H9 (cell line): ENCODE measurements at regions not wholly inside any gene's neighbourhood (a gene's known extent, or its start where the extent isn't known, plus 50 kb on each side); places are given as distances from the start of the nearest gene placed in this dataset.

Experiments used
- DNase-seq: peaks from one replicate; pipeline ENCODE4 v3.0.0-alpha.2; 2017
- H2AFZ ChIP-seq: one replicate; pipeline ENCODE4 v1.6.1; 2013; ENCODE audit warnings: mild to moderate bottlenecking, low read length, control low read depth, moderate library complexity
- H2AK5ac ChIP-seq: 2 replicates; pipeline ENCODE4 v1.6.1; 2013; ENCODE audit warnings: low read length, control low read depth, mixed read lengths; ENCODE audit not compliant: insufficient read length
- H2BK120ac ChIP-seq: one replicate; pipeline ENCODE4 v1.6.1; 2013; ENCODE audit warnings: low read depth, mild to moderate bottlenecking, low read length, control low read depth, inconsistent platforms; ENCODE audit not compliant: poor library complexity, severe bottlenecking
- H2BK12ac ChIP-seq: 2 replicates; pipeline ENCODE4 v1.6.1; 2013; ENCODE audit warnings: low read length, control low read depth, mixed read lengths, low read depth; ENCODE audit not compliant: insufficient read length
- H2BK15ac ChIP-seq: 2 replicates; pipeline ENCODE4 v1.6.1; 2013; ENCODE audit warnings: low read depth, low read length, control low read depth
- H2BK20ac ChIP-seq: one replicate; pipeline ENCODE4 v1.6.1; 2013; ENCODE audit warnings: low read depth, mild to moderate bottlenecking, low read length, control low read depth, inconsistent platforms; ENCODE audit not compliant: poor library complexity, severe bottlenecking
- H2BK5ac ChIP-seq: 2 replicates; pipeline ENCODE4 v1.6.1; 2013; ENCODE audit warnings: low read length, control low read depth, mixed read lengths; ENCODE audit not compliant: insufficient read length
- H3K14ac ChIP-seq: 2 replicates; pipeline ENCODE4 v1.6.1; 2013; ENCODE audit warnings: low read length, control low read depth; ENCODE audit not compliant: insufficient read depth
- H3K18ac ChIP-seq: 2 replicates; pipeline ENCODE4 v1.6.1; 2013; ENCODE audit warnings: low read depth, mild to moderate bottlenecking, mixed read lengths, low read length, control low read depth; ENCODE audit not compliant: insufficient read length
- H3K23ac ChIP-seq: 2 replicates; pipeline ENCODE4 v1.6.1; 2013; ENCODE audit warnings: low read length, control low read depth, mixed read lengths, low read depth; ENCODE audit not compliant: insufficient read length
- H3K23me2 ChIP-seq: 2 replicates; pipeline ENCODE4 v1.6.1; 2013; ENCODE audit warnings: low read depth, mild to moderate bottlenecking, mixed read lengths, low read length, control low read depth; ENCODE audit not compliant: insufficient read length, poor library complexity, severe bottlenecking
- H3K27ac ChIP-seq: 2 replicates; pipeline ENCODE4 v1.5.1; 2013; ENCODE audit warnings: low read length, control low read depth, mixed read lengths, low read depth; ENCODE audit not compliant: insufficient read length
- H3K27me3 ChIP-seq: 2 replicates; pipeline ENCODE4 v1.6.1; 2013; ENCODE audit warnings: low read length, control low read depth, inconsistent platforms; ENCODE audit not compliant: insufficient read depth
- H3K4ac ChIP-seq: 2 replicates; pipeline ENCODE4 v1.6.1; 2013; ENCODE audit warnings: low read depth, mild to moderate bottlenecking, control low read depth, inconsistent platforms, low read length, moderate library complexity
- H3K4me1 ChIP-seq: 2 replicates; pipeline ENCODE4 v1.6.1; 2013; ENCODE audit warnings: low read length, control low read depth, inconsistent platforms; ENCODE audit not compliant: insufficient read depth
- H3K4me2 ChIP-seq: 2 replicates; pipeline ENCODE4 v1.6.1; 2013; ENCODE audit warnings: low read length, control low read depth, mixed read lengths; ENCODE audit not compliant: insufficient read length, insufficient read depth
- H3K56ac ChIP-seq: 2 replicates; pipeline ENCODE4 v1.6.1; 2013; ENCODE audit warnings: low read depth, mild to moderate bottlenecking, mixed read lengths, low read length, control low read depth; ENCODE audit not compliant: insufficient read length
- H3K79me1 ChIP-seq: 2 replicates; pipeline ENCODE4 v1.6.1; 2013; ENCODE audit warnings: low read depth, mild to moderate bottlenecking, moderate library complexity, low read length, control low read depth, inconsistent platforms; ENCODE audit not compliant: insufficient read depth, poor library complexity, severe bottlenecking
- H3K79me2 ChIP-seq: 2 replicates; pipeline ENCODE4 v1.6.1; 2013; ENCODE audit warnings: low read length, control low read depth, inconsistent platforms; ENCODE audit not compliant: insufficient read depth
- H3K9ac ChIP-seq: 2 replicates; pipeline ENCODE4 v1.6.1; 2013; ENCODE audit warnings: low read length, control low read depth, mixed read lengths; ENCODE audit not compliant: insufficient read length; ENCODE audit errors: extremely low read depth
- H3K9me3 ChIP-seq: one replicate; pipeline ENCODE4 v1.6.1; 2013; ENCODE audit warnings: low read depth, low read length, inconsistent platforms; ENCODE audit not compliant: control insufficient read depth
- H3T11ph ChIP-seq: one replicate; pipeline ENCODE4 v1.6.1; 2013; ENCODE audit warnings: mild to moderate bottlenecking, low read length, control low read depth, inconsistent platforms
- H4K20me1 ChIP-seq: one replicate; pipeline ENCODE4 v1.6.1; 2013; ENCODE audit not compliant: control insufficient read depth, insufficient read length, insufficient read depth
- H4K5ac ChIP-seq: 2 replicates; pipeline ENCODE4 v1.6.1; 2013; ENCODE audit warnings: low read depth, mild to moderate bottlenecking, mixed read lengths, low read length, control low read depth; ENCODE audit not compliant: insufficient read length
- H4K8ac ChIP-seq: replicated peaks from 2 replicates; pipeline ENCODE4 v1.6.1; 2013; ENCODE audit warnings: low read length, control low read depth, mixed read lengths, low read depth; ENCODE audit not compliant: insufficient read length
- H4K91ac ChIP-seq: 2 replicates; pipeline ENCODE4 v1.6.1; 2013; ENCODE audit warnings: low read depth, mild to moderate bottlenecking, moderate library complexity, mixed read lengths, low read length, control low read depth; ENCODE audit not compliant: insufficient read length
- H3K27ac Mint-ChIP-seq, 3 experiments: 2 replicates in 2 of 3; 3 replicates in 1 of 3; pipeline ENCODE4 v1.8.0; 2020 to 2021; ENCODE audit warnings: mixed read lengths in 3 of 3, mild to moderate bottlenecking in 1 of 3, moderate library complexity in 1 of 3
- H3K27me3 Mint-ChIP-seq: 2 replicates; pipeline ENCODE4 v1.8.0; 2021; ENCODE audit warnings: low read depth, mild to moderate bottlenecking, moderate library complexity, mixed read lengths
- H3K36me3 Mint-ChIP-seq, 3 experiments: 2 replicates in 2 of 3; 3 replicates in 1 of 3; pipeline ENCODE4 v1.8.0; 2020 to 2021; ENCODE audit warnings: low read depth in 3 of 3, mixed read lengths in 3 of 3; ENCODE audit not compliant: insufficient read depth in 1 of 3
- H3K4me1 Mint-ChIP-seq, 2 experiments: 2 replicates each; pipeline ENCODE4 v1.8.0; 2020; ENCODE audit warnings: mixed read lengths in 2 of 2
- H3K4me3 Mint-ChIP-seq, 2 experiments: 2 replicates in 1 of 2; 3 replicates in 1 of 2; pipeline ENCODE4 v1.8.0; 2020 to 2021; ENCODE audit warnings: mild to moderate bottlenecking in 2 of 2, mixed read lengths in 2 of 2, moderate library complexity in 1 of 2
- H3K9me3 Mint-ChIP-seq, 2 experiments: 2 replicates in 1 of 2; 3 replicates in 1 of 2; pipeline ENCODE4 v1.8.0; 2020; ENCODE audit warnings: mild to moderate bottlenecking in 2 of 2, mixed read lengths in 2 of 2, moderate library complexity in 1 of 2
- CTCF ChIP-seq: fragments of 200-600 bp; sonication (generic); conservative IDR thresholded peaks from 3 replicates; pipeline ENCODE4 v1.8.0; 2021; ENCODE audit warnings: antibody characterized with exemption, mild to moderate bottlenecking
- WGBS: extraction: QIAGEN DNeasy Blood & Tissue Kit; methylation state at CpG from one replicate; pipeline ENCODE4 v1.1.7; 2013; ENCODE audit warnings: missing lambda C conversion rate, low lambda C conversion rate, mixed read lengths; ENCODE audit not compliant: insufficient read length; ENCODE audit errors: extremely low coverage; 5-methylcytosine and 5-hydroxymethylcytosine counted together

GRCh38 chr1:14332158-14332557 is 266.3 kb upstream of the KAZN start:
- H3K4me1 Mint-ChIP-seq: peaks cover 6 to 21% of the 10 kb centered on the region in 2 experiments
- Histone ChIP-seq H3K23ac (no peak overlapping the region), H3K18ac (no peak overlapping the region), H2BK15ac (no peak overlapping the region), H4K91ac (no peak overlapping the region), H4K8ac (no peak overlapping the region), H3K14ac (no peak overlapping the region), H3K27me3 (no peaks in the 10 kb centered on the region; the same call in 1 of the 2 replicates), H2AFZ (no peak overlapping the region), H3K27ac (no peak overlapping the region), H2BK120ac (no peak overlapping the region), H3K79me1 (no peaks in the 10 kb centered on the region), H3K79me2 (no peaks in the 10 kb centered on the region), H3K4me1 (no peaks in the 10 kb centered on the region), H3K4me2 (no peak overlapping the region), H3T11ph (no peak overlapping the region), H3K23me2 (no peaks in the 10 kb centered on the region), H3K9me3 (peaks cover 4% of the 10 kb centered on the region), H3K4ac (no peak overlapping the region), H2BK5ac (no peak overlapping the region), H4K5ac (no peak overlapping the region), H2BK20ac (no peak overlapping the region), H2AK5ac (no peak overlapping the region), H3K56ac (no peak overlapping the region), H2BK12ac (no peak overlapping the region), H4K20me1 (no peaks in the 10 kb centered on the region), H3K9ac (no peak overlapping the region)
- peak overlapping the region in 1 of 3 experiments; percentile 77; a peak in 2 of 7 replicates for H3K27ac Mint-ChIP-seq
- peaks cover 6 to 11% of the 10 kb centered on the region in 2 experiments; a peak in 3 of 5 replicates for H3K9me3 Mint-ChIP-seq
- no peak for DNase-seq
- WGBS: no CpG with 5 or more reads among the region's 4 CpGs
- H3K4me3 Mint-ChIP-seq: no peak overlapping the region
- H3K36me3 Mint-ChIP-seq: peaks cover 0 to 11% (median 0%) of the 10 kb centered on the region in 3 experiments; a peak in 2 of 7 replicates
- H3K27me3 Mint-ChIP-seq: peaks cover 2% of the 10 kb centered on the region; the same call in 1 of the 2 replicates
- TF ChIP-seq CTCF: no peak
